HG03565 (cell line): ENCODE measurements at regions not wholly inside any gene's neighbourhood (a gene's known extent, or its start where the extent isn't known, plus 50 kb on each side); places are given as distances from the start of the nearest gene placed in this dataset.
"Not testable (repeated sequence)": the region's sequence is repeated elsewhere in the genome, so short reads cannot be mapped to it uniquely, and the experiment has no call there.

Experiments used
- ATAC-seq: cut with Tn5 transposase; IDR thresholded peaks from one replicate; pipeline ENCODE4 v1.9.1; 2021; ENCODE audit warnings: mild to moderate bottlenecking, moderate library complexity; ENCODE audit not compliant: unreplicated experiment

DNA sequence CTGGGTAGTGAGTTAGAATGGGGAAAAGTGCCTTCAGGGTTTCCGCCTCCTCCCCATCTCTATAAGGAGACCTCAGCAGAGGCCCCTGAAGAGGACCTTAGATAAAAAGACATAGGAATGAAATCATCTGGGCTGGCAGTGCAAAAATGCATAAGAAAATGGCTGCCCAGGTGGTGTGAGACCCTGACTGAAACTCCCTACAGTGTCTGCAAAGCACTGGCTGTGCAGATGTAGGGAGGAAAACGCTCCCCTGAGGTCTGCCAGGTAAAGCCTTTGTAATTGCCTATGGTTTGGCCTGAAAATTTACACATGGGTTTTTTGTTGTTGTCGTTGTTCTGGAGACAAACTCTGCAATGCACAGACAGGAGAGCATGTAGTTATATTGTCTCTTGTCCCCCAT, 128.1 kb upstream of the VWC2 start:
- no peak for ATAC-seq

GRCh38 chr7:49660170-49660783, 113.2 kb upstream of the VWC2 start:
- ATAC-seq = no peak

- ATAC-seq = no peak
Measured at GRCh38 chr7:49660976-49661375, 112.5 kb upstream of the VWC2 start.

GRCh38 chr7:49665963-49666362, 107.5 kb upstream of the VWC2 start:
- not testable (repeated sequence) for ATAC-seq

GRCh38 chr7:49666764-49667163, 106.7 kb upstream of the VWC2 start:
- ATAC-seq = no peak

DNA sequence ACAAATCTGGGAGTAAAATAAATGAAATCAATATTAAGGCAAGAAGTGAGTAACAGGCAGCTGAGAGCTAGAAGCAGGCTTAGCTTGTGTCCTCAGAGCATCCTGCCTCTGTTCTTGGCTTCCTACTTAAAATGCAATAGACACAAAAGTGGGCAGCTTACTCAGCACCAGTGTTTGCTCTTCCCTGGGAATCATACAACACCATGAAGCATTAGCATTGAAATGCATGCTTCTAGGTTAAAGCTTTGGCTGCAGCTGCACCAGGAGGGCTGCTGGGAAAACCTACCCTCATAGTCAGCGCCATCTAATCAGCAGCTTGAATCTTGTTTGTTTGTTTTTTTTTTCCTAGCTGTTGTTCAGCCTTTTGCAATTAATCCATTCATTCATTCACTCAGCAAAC, 104.2 kb upstream of the VWC2 start:
- ATAC-seq = no peak

- no peak for ATAC-seq
Measured at GRCh38 chr7:49669692-49670260, 103.7 kb upstream of the VWC2 start.

GRCh38 chr7:49670991-49671390, 102.4 kb upstream of the VWC2 start:
- ATAC-seq = no peak

DNA sequence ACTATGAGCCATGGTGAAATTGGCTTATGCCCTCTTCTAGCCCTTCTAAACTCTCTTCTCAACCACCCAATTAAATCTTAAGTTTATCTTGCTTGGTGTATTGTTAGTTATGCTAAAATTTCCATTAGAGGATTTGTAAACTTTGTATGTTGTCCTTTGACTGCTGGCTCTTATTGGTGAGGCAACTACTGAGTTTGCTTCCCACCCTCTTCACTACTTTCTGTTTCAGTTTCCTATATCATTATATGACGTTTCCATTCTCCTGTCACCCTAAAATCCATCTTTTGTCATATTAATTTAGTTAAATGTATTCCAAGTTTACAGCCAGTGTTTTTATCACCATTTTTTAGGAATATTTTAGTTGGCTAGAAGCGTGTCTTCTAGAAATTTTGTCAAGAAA, 80.9 kb upstream of the VWC2 start:
- no peak for ATAC-seq

DNA sequence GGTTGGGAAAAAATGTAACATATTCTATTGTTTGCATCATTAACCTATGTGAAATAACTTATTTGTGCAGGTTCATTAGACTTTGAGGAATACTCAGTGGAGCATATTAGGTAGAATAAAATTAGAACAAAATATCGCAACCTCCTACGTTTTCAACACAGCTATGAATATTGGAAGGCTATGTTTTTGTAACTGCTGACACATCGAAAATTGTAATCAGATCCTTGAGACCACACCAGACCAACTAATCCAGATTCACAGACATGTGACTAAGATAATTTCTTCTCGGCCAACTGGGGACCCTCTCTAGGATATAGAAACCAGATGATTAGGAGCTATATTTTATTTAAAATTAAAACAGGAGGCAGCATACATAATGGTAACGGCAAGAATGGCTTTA, 77.5 kb upstream of the VWC2 start:
- no peak for ATAC-seq

DNA sequence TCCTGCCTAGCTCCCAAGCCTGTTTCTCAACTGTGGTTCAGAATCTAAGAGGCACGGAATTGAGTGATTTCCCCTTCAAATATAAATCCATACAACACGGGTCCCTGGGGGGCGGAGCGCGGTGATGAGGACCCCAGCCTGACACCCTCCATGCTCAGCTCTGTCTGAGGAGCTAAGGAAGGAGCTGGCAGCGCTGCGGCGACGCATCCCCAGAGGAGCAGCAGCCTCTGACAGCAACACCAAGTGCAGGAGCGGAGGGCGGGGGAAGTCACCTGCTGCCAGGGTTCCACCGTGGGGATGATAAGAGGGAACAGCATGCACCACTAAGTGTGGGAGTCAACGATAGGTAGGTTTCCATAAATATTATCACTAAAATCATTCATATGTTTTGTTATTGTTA, 72.6 kb upstream of the VWC2 start:
- no peak for ATAC-seq

- no peak for ATAC-seq
Measured at GRCh38 chr7:49702099-49702498, 71.3 kb upstream of the VWC2 start.

- ATAC-seq = no peak
Measured at GRCh38 chr7:49703337-49703736, 70.1 kb upstream of the VWC2 start.

GRCh38 chr7:49703881-49704280, 69.6 kb upstream of the VWC2 start:
- no peak for ATAC-seq

DNA sequence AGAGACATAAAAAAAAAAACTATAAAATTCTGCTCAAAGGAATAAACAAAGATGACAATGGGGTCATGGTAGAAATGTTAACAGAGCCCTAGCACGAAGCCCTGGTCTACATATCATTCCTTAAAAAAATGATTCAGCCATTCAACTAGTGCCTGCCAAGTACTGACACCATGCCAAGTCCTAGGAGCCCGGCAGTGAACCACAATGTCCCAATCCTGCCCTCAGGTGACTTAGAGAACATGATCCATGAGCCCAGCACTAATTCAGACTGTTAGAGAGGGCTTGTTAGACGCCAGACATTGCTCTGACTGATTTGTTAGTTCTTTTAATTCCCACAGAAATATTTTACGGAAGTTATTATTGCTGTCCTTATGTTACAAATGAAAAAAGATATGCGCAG, 67.3 kb upstream of the VWC2 start:
- no peak for ATAC-seq

DNA sequence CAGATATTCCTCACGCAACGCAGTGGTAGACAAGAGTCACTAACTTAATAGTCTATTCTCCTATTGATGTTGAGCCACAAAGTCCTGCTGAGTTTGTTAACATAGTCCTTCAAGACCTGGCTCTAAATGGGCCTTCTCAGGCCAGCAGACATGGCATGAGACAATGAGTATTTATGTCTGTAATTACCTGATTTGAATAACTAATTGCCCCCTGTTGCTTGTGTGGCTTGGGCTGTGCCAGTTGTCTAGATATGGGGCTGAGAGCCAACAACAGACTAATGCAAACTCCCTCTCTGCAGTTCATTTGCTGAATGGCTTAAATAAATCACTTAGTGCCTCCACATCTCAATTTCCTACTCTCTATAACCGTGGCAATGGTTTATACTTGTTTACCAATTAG, 65.5 kb upstream of the VWC2 start:
- ATAC-seq = no peak

DNA sequence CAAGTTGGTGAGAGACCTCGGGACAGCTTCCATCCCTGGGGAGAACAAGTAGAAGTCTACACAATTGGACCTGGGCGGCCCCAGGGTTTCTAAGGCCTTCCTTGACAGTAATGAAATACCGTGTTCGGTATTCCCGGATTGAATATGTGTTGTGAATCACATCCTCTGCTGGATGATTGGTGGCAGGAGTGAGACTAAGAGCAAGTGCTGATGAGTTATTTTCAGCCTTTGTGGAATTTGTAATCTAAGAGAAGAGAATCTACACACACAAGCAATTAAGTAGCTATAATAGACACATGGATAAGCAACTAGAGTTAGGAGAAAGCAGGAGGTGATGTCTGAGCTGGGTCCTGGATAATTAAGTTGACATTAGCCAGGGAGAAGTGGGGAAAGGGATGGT, 64.8 kb upstream of the VWC2 start:
- no peak for ATAC-seq

GRCh38 chr7:49711072-49711723, 62.2 kb upstream of the VWC2 start:
- not testable (repeated sequence) for ATAC-seq

DNA sequence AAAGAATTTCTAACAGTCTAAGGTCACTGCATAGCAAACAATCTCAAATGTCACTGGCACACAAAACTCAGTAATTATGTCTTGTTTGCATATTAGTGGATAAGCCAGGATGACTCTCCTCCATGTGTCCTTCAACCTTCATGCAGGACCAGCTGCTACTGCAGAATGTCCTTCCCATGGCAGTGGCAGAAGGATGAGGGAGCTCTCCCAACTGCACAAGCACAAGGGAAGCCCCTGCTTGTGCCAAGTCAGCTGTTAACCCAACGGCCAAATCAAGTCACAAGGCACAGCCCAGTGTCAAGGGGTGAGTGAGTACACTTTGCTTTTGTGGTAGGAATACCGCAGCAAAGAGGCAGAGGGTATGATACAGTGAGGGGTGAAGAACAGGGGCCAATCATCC, 59.3 kb upstream of the VWC2 start:
- ATAC-seq = no peak

DNA sequence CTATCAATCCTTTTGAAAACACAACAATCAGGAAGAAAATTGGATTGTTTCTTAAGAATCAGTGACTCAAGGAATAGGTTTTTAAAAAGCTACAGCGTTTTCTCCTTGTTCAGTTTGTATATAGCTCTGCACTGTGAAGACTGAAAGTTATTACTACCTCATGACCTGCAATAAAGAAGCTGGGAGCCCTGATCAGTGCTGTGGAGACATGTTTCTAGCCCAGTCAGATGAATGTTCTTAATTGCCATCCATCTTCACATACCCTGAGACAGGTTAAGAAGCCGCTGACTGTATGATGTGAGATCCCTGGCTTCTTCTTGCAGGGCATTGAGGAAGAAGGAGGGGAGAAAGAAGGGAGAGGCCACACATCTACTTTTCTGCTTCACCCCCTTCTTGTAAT, 58.0 kb upstream of the VWC2 start:
- no peak for ATAC-seq

GRCh38 chr7:49717547-49717946, 55.9 kb upstream of the VWC2 start:
- no peak for ATAC-seq

DNA sequence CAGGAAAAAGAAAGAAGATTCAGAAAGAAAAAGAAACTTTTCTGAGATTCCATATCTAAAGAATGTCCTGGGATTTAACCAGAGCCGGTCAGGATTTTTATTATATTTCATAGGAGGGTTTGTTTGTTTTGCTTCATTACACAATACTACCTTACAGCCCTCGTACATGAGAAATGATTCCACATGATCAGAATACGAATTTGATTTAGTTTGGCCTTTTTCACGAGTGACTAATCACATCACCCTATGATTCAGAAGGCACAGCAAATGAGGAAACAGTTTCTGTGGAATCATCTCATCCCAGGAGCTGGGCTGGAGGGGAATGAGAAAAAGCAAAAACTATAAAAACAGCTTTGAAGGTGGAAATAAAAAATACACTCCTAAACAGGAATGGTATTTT, 54.7 kb upstream of the VWC2 start:
- ATAC-seq = no peak

DNA sequence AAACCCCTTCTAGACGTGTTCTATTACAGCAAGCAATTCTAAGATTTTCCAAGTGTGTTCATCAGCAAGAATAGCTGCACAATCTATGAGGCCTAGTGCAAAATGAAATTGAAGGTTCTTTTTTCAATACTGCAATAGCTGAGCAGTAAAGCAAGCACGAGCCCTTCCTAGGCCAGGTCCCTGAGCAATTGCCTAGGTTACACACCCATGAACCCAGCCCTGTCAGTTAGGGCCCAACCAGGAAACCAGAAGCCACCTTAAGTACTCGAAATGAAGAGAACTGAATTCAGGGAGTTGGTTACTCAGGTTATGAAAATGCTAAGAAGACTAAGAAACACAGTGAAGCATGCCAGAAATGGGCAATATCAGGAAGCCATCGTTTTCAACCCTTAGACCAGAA, 52.0 kb upstream of the VWC2 start:
- ATAC-seq = no peak
